NCI-H1436 treated with DMSO at 0.1 percent for 48 hours (cell line): ENCODE measurements at regions not wholly inside any gene's neighbourhood (a gene's known extent, or its start where the extent isn't known, plus 50 kb on each side); places are given as distances from the start of the nearest gene placed in this dataset.

ENCODE experiments used
- DNase-seq: peaks from one replicate; lab custom pipeline; 2025; lab: John Stamatoyannopoulos, UW

DNA sequence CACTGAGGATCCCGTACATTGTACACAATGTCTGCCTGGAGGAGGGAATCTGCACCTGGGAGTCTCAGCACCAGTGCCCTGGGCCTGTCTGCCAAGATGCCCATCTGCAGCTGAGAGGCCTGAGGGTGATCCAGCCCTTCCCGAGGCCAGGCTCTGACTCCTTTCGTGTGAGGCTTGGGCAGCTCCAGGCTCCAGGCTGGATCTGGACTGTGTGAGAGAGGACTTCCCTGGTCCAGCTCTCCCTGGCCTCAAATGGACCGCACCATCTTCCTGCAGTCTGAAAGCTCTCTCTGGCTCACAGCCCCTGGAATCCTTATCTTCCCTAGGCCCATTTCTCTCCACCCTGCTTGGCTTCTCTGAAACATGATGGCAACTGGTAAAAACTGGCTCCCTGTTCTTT lies 324.6 kb downstream of the DYSF start:
- DNase-seq = no peak

GRCh38 chr2:71776227-71776626 lies 322.9 kb downstream of the DYSF start:
- no peak for DNase-seq

- DNase-seq = no peak
Observed at GRCh38 chr2:71773218-71773617, 319.9 kb downstream of the DYSF start.

- no peak for DNase-seq
Observed at GRCh38 chr2:71772510-71773172, 319.3 kb downstream of the DYSF start.

GRCh38 chr2:71767663-71768062 lies 314.3 kb downstream of the DYSF start:
- no peak for DNase-seq

DNA sequence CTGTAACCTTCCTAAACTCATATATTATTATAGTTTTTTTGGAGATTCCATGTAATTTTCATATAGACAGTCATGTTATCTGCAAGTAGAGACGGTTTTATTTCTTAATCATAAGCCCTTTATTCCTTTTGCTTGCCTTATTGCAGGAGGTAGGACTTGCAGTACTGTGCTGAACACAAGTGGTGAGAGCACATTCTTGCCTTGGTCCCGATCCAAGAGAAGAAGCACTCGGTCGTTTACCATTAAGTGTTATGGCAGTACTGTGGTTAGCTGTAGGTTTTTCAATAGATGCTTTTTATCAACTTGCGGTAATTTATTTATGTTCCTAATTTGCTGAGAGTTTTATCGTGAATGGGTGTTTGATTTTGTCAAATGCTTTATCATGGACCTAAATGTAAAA lies 305.7 kb downstream of the DYSF start:
- no peak for DNase-seq

DNA sequence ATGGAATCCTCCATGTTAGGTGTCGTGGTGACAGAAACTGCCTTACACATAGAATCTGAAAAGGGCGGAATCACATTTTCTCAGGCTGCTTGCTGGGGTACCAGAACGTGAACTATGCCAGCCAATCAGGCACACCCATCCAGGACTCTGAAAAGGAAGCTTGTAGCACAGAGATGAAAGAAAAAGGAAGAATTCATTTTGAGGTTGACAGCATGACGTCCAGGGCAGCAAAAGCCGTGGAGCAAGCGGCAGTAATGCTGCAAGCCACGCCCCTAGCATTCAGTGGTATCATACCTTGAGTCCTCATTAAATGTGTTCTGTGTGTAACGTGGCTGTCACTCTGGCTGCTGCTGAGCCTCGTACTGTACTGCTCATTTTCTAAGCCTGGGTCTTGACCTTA lies 304.0 kb downstream of the DYSF start:
- DNase-seq = no peak

- no peak for DNase-seq
Observed at GRCh38 chr2:71756280-71756906, 303.0 kb downstream of the DYSF start.

GRCh38 chr2:71751590-71751989 lies 298.2 kb downstream of the DYSF start:
- no peak for DNase-seq

DNA sequence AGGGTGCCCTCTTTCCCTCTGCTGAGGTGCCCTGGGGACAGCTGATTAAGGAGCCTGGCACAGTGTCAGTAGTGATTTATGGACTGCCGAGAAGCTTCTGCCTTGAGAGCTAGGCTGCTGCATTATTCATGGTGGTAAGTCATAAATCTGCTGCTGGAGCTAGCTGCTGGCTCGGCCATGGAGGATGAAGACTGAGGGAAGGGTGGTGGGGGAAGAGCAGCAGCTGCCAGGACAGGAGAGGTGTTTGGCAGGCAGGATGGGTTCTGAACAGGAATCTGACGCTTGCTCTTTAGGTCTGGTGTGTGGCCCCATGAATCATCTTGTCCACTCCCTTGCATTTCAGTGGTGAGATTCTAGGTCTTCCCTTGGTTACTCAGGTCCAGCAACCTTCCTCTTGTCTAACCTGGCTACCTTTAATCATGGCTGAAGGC lies 296.3 kb downstream of the DYSF start:
- no peak for DNase-seq

DNA sequence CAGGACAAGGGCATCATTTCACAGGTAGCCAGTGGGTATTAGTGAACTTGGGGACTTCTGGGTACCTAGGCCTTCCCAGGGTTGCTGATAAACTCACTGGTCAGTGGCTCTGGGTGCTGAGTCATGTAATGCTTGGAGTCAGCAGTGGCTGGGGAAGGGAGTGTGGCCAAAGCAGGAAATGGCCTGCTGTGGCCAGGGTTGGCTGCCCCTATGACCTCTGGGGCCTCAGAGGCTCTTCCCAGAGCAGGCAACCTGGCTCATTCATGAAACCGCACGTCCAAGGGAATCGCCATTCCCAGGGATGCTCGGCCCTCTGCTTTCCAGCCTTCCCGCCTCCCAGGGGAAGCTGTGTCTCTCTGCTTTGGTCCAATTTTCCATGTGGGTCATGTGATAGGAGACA lies 294.9 kb downstream of the DYSF start:
- DNase-seq = no peak

DNA sequence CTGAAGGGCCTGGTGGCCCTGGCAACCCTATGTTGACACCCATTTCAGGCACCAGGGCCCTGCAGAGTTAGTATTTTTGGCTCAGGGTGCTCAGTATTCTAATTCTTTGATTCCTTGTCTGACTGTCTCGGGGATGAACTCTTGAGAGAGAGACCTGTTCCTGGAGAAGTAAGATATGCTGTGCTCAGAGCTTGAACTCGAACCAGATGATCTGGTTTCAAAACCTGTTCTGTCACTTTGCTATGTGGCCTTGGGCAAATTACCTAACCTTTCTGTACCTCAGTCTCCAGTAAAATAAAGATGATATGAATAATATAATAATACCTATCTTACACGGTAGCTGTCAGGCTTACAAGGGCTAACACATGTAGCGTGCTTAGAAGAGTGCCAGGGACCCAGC lies 294.2 kb downstream of the DYSF start:
- DNase-seq = no peak

DNA sequence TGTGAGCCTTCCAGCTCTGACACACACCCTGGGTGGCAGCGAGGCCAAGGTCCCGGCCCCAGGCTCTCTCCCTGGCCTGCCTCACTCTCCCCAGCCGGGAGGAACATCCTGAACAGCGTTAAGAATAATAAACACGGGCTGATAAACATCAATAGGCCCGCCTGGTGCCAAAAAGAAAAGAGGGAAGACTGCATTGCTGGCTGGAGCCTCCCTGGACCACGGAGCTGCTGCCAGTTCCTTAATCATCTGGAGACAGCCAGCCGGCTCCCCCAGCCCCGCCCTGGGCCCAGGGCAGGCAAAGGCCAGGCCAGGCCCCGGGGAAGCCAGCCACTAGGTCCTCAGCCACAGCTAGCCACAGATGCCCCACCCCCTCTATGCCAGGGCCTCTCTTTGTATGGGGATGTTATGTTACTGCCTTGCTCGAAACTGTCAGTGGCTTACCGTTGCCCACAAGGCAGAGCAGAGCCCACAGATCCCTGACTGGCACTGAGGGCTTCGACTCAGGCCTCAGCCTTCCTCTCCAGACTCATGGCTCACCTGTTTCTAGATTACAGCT lies 293.7 kb downstream of the DYSF start:
- DNase-seq = no peak

- DNase-seq = no peak
Observed at GRCh38 chr2:71744781-71745180, 291.4 kb downstream of the DYSF start.

- no peak for DNase-seq
Observed at GRCh38 chr2:71743995-71744675, 290.8 kb downstream of the DYSF start.

- DNase-seq = no peak
Observed at GRCh38 chr2:71742953-71743601, 289.7 kb downstream of the DYSF start.

- no peak for DNase-seq
Observed at GRCh38 chr2:71736986-71737385, 283.6 kb downstream of the DYSF start.

DNA sequence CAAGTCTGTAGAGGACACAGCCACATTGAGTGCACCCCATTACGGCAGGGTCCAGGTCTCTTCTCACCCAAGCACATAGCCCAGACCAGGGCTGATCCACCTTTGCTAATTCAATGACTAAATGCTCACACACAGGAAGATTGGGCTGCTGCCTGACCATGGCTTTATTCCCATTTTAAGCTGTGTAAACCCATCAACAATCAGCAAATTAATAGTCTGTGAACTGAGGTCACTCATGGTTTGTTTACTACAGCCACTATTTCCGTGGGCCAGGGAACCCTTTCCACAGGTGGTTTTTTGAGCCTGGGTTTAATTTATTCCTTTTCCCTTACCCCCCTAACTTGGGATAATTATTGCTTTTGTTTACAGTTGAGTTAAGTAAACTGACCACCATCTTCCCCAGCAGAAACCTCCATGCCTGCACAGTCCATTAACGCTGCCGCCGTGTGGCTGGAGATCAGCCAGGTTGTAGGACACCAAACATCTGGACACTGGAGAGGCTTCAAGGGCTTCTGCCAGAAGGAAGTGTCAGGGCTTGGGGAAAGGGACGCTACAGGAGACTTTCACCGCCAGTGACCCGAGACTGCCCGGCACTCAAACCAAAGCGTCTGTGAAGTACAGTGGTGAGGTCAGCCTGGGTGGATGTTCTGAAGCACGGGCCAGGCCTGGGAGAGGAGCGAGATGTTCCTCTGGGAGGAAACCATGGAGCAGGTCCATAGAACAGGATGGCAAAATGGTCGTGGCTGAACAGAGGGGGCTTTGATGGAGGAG lies 282.9 kb downstream of the DYSF start:
- DNase-seq = no peak
